Keratinocyte (primary cell): ENCODE measurements at regions not wholly inside any gene's neighbourhood (a gene's known extent, or its start where the extent isn't known, plus 50 kb on each side); places are given as distances from the start of the nearest gene placed in this dataset.

Source experiments
- CTCF ChIP-seq, 3 experiments: IDR thresholded peaks in 1 of 3; conservative IDR thresholded peaks in 1 of 3; optimal IDR thresholded peaks in 1 of 3; 2 replicates in 2 of 3; 3 replicates in 1 of 3; pipeline versions ENCODE3 to v1.5.1; 2011; ENCODE audit warnings: low read length in 3 of 3, mild to moderate bottlenecking in 3 of 3, moderate library complexity in 2 of 3, control low read depth in 1 of 3, inconsistent platforms in 1 of 3; ENCODE audit not compliant: insufficient read depth in 2 of 3; ENCODE audit errors: extremely low read depth in 1 of 3
- EZH2 ChIP-seq: IDR thresholded peaks from one replicate; pipeline ENCODE4 v1.6.1; 2012; ENCODE audit warnings: inconsistent platforms, mild to moderate bottlenecking, low read length, moderate library complexity

- TF ChIP-seq CTCF (optimal IDR thresholded peaks at IDR 0.05 in 1 of 3, IDR thresholded peaks at IDR 0.05 in 1 of 3, conservative IDR thresholded peaks at IDR 0.05 in 1 of 3; ENCODE audit: extremely low read depth in 1 of 3, insufficient read depth in 2 of 3, low read length in 3 of 3) (no peak), EZH2 (no peak)
These were observed 1814.0 kb downstream of the PLA2G4A start for GRCh38 chr1:188642704-188643103.
